ENCODE measurements at regions not wholly inside any gene's neighbourhood (a gene's known extent, or its start where the extent isn't known, plus 50 kb on each side); places are given as distances from the start of the nearest gene placed in this dataset.

DNA sequence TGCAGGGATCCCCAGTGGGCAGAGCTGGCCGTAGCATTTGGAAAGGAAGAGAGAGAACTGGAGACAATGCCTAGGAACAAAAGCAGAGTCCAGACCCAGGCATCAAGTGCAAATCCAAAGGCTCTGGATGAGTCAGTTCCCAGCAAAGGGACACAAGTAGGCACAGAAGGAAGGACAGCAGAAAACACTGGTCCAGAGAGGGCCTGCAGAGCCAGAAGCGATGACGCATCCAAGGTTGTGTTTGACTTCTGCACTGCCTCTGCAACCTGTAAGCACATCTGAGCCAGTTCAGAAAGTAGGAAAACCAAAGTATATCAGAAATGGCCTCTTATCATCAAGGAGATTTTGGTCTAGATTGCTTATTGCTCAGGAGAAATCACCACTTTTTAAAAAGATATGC is 604.5 kb downstream of the FGF9 start:
- TF ChIP-seq CTCF (conservative IDR thresholded peaks at IDR 0.05 in 1 of 2, IDR thresholded peaks at IDR 0.05 in 1 of 2; ENCODE audit: extremely low read depth in 1 of 2, insufficient read depth in 1 of 2, low read depth in 1 of 2, low read length in 2 of 2) (no peak), EZH2 (IDR thresholded peaks at IDR 0.05; ENCODE audit: borderline replicate concordance, low read length) (no peak)

All from mammary epithelial cell (primary cell).